Activated T-helper 9 cell treated with anti-CD3 and anti-CD28 coated beads, Interleukin-2, amount 50 U/mL, for 16 hours (primary cell): ENCODE measurements at regions not wholly inside any gene's neighbourhood (a gene's known extent, or its start where the extent isn't known, plus 50 kb on each side); places are given as distances from the start of the nearest gene placed in this dataset.
"Not testable (repeated sequence)": the region's sequence is repeated elsewhere in the genome, so short reads cannot be mapped to it uniquely, and the experiment has no call there.

Experiments used
- DNase-seq: peaks from one replicate; pipeline ENCODE4 v3.0.0-alpha.2; 2020; ENCODE audit warnings: low read depth

DNA sequence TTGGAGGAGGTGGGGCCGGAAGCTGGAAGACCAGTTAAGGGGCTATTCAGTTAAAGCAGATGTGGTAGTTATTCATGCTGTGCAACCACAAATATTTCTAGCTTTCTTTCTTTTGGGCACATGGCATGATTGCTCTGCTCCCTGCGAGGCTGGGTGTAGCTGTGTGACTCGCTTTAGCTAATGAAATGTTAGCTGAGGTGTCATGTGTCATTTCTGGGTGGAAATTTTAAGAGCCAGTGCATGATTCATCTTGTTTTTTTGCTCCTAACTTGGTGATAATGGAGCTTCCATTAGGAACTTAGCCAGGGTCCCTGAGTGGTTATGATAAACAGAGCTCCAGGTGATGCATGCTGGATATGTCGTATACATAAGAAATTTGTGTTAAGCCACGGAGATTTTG, 300.6 kb downstream of the SATB1 start:
- no peak for DNase-seq

- no peak for DNase-seq
These were observed 302.9 kb downstream of the SATB1 start for GRCh38 chr3:18122264-18122663.

- no peak for DNase-seq
These were observed 304.1 kb downstream of the SATB1 start for GRCh38 chr3:18121020-18121419.

- no peak for DNase-seq
These were observed 305.3 kb downstream of the SATB1 start for GRCh38 chr3:18119866-18120265.

GRCh38 chr3:18114894-18115293, 310.2 kb downstream of the SATB1 start:
- no peak for DNase-seq

DNA sequence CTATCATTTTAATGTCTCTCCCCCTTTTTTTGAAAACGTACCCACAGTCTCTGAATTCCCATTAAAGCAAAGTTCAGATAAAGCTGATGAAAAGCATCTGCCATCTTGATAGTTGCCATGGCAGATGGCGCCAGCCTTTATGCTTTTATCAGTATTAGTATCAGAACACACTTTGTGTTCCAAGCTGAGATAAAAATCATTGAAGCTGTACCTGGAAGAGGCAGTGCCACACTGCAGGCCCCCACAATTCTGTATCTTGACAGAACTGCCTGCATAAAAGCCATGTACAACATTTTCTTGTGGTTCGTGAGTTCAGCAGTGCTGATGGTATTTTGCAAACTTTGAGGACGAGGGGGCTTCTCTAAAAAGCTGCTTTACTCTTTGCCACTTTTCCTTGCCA, 311.7 kb downstream of the SATB1 start:
- no peak for DNase-seq

DNA sequence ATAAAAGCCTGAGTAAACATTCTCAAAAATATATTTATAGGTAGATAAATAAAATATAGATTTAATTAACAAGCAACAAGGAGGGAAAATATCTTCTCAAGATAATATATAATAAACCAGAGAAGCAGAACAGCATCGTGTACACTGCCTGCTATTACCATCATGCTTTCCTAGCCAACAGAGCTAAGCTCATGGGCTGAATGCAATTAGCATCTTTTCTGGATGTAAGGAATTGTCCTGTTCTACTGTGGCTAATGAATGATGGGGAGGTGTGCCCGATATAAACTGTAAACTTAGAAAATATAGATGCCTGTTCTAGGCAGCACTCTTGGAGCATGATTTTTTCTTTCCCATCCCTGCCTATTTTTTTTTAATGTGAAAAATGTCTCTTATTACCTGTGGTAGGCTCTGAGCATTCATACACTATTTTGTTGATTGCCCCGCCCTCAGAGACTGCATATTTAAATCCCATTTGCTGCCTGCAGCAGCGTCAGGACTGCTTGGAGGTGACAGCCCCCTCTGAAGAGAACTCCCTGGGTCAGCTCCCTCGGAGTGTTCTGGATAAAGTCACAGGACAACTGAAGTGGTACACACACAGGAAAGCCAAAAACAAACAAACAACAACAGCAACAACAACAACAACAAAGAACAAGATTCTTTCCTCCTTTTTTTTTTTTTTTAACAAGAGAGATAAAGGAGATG, 312.3 kb downstream of the SATB1 start:
- DNase-seq, result no peak

DNA sequence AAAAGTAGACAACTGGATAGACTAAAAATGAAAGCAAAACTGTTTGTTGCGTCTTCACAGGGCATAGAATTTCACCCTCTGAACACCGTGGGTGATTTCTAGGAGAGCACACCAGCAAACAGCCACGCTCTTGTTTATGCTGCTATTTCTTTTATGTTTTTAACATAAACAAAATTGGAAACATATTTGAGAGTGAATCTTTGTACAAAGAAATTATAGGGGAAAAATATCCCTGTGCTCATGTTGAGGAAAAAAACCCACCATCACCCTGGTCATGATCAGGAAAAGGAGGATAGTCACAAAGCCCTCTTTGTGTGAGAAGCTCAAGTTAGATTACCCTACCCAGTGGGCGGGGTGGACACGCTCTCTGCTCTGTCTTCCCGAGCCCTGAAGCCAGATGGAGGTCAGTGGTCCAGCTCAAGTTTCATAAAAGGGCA, 313.3 kb downstream of the SATB1 start:
- no peak for DNase-seq

- no peak for DNase-seq
These were observed 321.5 kb downstream of the SATB1 start for GRCh38 chr3:18103591-18103990.

GRCh38 chr3:18100121-18100520, 325.0 kb downstream of the SATB1 start:
- no peak for DNase-seq

DNA sequence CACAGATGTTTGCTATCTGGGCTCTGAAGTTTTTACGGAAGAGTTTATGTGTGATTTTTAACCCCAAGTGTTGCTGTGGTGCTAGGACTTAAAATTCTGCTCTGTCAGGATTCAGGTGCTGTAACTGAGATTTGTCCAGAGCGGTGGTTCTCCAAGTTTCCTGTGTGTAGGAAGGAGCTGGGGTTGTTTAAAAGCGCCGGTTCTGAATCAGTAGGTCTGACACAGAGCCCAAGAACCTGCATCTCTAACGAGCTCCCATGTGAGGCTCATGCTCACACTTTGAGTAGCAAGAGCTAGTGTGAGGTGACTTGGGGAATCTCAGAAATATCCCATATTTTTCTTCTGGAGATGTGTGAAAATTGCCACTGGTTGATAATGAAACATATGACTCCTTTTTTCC, 325.5 kb downstream of the SATB1 start:
- no peak for DNase-seq

DNA sequence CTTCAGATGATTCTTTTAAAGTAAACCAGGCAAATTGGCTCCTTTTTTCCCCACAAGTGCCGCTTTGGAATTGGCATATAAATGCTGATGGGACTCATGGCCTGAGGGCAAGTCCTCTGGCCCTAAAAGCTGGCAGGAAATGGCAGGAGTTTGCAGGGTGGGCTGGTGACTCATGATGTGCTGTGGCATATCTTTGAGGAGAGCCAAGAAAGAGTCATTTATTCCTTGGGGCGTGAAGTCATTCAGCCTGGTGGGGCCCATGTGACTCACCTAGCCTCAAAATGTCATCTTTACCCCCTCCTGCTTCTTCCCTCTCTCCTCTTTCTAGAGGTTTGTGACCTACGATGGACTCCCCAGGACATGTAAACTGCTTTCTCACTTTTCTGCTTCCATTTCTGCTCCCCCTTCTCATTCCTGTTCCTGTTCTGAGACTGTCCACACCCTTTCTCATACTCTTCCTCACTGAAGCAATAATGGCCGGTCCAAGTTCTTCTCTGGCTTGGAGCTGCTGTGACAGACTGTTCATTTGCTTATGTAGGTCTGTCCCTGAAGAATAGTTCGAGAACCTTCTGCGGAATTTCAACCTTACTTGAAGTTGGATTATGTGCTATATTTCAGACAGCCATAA, 326.1 kb downstream of the SATB1 start:
- DNase-seq, result no peak

DNA sequence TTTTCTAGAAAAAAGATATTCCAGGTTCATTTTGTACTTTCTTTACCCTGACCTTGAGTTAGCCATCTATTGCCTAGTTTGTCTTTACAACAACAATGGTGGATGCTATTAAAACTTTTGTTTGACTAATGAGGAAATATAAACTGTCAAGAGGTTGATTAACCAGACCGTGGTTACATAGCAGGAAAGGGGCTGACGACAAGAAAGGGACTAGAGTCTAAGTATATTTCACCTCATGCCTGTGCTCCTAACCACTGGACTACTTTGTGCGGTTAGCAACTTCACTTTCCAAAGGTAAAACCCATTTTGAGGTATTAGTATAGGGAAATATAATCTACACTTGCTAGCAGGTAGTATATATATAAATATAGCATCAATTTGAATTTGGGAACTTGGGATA, 327.1 kb downstream of the SATB1 start:
- no peak for DNase-seq

DNA sequence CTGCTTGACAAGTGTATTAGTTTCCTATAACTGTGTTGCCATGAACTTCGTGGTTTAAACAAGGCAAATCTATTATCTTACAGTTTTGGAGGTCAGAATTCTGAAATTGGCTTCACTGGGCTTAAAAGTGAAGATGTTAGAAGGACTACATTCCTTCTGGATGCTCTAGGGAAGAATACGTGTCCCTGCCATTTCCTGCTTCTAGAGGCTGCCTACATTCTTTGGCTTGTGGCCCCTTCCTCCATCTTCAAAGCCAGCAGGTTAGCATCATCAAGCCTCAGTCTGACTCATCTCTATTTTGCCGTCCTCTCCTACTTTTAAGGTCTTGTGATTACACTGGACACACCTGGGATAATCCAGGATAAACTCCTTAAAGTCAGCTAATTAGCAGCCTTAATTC, 327.7 kb downstream of the SATB1 start:
- no peak for DNase-seq

DNA sequence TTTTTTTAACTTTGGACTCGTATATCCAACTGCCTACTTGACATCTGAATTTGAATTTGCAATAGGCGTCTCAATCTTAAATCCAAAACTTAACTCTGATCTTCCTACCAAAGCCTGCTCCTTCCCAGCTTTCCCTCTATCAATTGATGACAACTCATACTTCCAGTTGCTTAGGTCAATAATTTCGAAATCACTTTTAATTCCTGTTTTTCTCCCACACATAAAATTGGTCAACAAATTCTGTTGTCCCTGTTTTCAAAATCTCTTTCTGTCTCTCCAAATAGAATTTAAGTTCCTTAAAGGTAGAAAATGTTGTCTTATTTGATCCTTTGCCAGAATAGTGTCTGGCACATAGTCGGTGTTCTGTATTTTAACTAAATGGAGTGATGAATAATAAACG, 332.4 kb downstream of the SATB1 start:
- DNase-seq, result no peak

DNA sequence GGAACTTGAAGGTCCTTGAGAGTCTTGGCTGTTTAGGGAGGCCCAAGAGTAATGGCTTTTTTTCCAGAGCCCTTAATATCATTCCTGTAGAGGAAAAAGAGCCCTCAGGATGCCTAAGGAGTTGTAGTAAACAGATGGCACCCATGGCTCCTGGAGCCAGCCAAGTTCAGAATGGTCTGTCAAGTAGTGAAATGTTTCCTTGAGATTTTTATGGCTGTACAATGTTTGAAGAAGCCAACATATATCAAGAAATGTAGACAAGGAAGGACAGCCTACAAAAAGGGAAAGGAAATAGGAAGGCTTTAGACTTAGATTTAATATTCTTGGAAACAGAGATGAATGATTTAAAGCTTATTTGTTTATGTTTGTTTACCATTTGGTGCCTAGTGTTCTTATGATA, 334.8 kb downstream of the SATB1 start:
- no peak for DNase-seq

DNA sequence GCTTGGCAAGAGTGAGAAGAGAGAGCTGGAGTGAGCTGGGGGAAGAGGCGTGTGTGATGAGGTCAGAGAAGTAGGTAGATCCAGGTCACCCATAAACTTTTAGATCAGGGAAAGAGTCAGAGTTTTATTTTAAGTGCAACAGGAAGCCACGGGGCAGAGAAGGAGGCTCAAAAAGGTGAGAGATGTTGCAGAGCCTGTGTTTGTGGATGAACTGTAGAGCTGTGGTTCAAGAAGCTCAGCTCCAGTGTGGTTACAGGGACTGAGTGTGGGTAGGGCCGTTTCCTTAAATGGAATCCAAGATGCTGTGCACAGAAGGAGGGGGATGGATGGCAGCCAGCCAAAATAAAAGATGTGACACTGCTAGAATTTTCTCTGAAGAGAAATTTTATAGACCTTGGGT, 337.2 kb downstream of the SATB1 start:
- DNase-seq, result no peak

DNA sequence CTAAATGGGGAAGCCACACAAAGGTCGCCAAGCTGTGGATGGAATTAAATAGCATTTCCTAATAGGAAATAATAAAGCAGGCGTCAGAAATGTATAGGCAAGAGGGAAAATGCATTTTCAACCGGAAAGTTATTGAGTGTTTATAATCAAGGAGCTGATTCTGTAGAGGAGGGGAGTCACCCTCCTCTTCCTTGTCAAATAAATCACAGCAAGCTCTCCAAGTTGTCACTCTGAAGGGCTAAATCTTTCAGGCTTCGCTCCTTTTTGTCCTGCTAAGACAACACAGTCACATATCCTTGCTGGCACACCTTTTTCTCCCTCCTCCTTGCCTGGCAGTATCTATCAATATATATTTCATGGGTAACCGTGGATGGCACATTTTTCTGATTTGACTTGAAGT, 338.4 kb downstream of the SATB1 start:
- DNase-seq, result no peak

DNA sequence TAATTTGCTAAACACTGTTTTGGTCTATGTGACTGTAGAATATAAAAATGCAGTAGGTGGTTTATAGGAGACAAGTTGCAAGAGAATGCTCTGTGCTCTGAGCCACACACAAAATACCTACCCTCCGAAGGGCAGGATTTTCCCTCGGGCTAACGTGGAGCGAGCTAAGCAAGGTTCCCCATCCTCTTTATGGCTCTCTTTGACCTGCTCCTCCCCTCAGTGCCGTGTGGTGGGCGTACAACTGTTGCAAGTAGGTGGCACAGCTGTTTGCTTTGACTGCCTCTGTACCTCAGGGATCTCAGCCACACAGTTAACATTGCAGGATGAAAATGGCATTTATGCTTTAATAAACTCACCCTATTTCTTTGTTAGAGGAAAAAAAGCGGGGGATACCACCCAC, 339.1 kb downstream of the SATB1 start:
- no peak for DNase-seq

DNA sequence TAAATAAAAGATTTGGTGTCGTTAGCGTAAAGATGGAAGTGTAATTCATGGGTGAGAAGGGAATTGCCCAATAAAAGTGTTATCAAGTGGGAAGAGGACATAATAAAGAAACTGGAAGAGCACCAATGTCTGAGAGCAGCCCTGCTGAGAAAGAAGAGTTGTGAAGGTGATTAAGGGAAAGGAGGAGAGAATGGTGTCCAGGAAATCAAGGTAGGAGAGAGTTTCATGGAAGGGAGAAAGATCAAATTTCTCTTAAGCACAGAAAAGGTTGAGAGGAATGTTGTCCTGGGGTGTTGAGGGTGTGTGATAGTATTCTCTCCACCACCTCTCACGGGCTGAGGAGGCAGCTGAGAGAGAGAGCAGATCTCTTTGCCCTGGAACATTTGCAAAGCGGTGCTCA, 339.7 kb downstream of the SATB1 start:
- DNase-seq, result no peak

- DNase-seq, result not testable (repeated sequence)
These were observed 340.8 kb upstream of the TBC1D5 start for GRCh38 chr3:18083273-18083590.

DNA sequence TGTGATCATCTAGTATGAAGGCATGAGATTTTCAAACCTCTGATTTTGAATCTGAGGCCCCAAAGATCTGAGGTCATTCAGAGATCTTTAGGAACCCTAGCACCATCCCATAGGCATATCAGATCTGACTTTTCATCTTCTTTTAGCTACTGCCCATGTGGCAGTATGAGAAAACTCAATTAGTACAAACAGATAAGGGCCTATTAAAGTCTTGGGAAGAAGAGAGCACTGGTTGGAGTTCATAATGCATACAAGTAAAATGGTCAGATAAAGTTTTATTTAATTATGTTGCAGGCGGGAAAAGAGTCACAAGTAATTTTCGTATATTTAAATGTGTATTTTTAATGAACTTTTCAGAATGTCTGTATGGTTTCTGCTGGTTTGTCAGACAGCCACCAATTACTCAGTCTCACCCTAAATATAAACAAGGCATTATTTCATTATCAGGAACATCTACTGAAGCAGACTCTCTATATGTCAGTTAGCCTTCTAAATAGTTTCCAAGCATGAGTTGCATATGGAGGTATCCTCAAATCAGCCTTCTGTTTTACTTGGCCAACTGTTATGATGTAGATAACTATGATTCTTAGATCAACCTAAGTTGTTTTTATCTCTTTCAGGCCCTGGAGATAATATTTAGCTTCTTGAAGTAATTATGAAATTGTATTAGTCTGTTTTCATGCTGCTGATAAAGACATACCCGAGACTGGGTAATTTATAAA, 340.3 kb upstream of the TBC1D5 start:
- no peak for DNase-seq

- no peak for DNase-seq
These were observed 337.8 kb upstream of the TBC1D5 start for GRCh38 chr3:18080198-18080689.
